ENCODE measurements at regions not wholly inside any gene's neighbourhood (a gene's known extent, or its start where the extent isn't known, plus 50 kb on each side); places are given as distances from the start of the nearest gene placed in this dataset.

GRCh38 chr18:6661692-6662415 lies 67.7 kb upstream of the ARHGAP28 start:
- TF ChIP-seq CTCF (IDR thresholded peaks at IDR 0.05; ENCODE audit: low read depth, low read length, poor library complexity, severe bottlenecking) (no peak), EZH2phosphoT487 (IDR thresholded peaks at IDR 0.05; ENCODE audit: borderline replicate concordance, low read length) (no peak)

All from DOHH2 (cell line).